GM13977 (cell line): ENCODE measurements at regions not wholly inside any gene's neighbourhood (a gene's known extent, or its start where the extent isn't known, plus 50 kb on each side); places are given as distances from the start of the nearest gene placed in this dataset.

Experiments used
- DNase-seq: peaks from one replicate; pipeline ENCODE4 v3.0.0; 2012; ENCODE audit warnings: low spot score
- in situ Hi-C: fragments of 300-500 bp; cut with MboI; formaldehyde crosslinking; loops from one replicate; pipeline ENCODE4 v1.12.0; 2022; ENCODE audit warnings: low sequenced_read_pairs, low pct_unique_long_range_greater_than_20kb, mixed read lengths, inconsistent platforms; ENCODE audit not compliant: unreplicated experiment
- TF ChIP-seq, protein P1 (sequence below): IDR thresholded peaks from 2 replicates; pipeline ENCODE4 v1.5.1; 2012; ENCODE audit warnings: mild to moderate bottlenecking, control low read depth; ENCODE audit not compliant: insufficient read depth; ENCODE audit errors: extremely low read depth, missing control alignments

DNA sequence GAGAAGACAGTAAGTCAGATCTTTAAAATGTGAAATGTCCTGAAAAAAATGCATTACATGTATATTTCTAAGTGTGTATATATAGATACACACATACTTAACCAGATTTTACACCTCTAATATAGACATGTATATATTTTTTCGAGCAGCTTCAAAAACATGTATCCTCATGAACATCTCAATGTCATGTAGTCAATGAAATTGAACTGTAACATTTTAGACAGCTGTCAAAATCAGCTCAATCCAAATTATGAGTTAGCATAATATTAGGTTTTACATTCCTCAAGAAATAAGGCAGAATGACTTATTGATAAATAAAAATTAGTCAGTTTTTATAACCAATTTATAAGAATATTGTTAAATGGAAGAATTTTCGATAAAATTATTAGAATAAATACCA is 665.7 kb downstream of the BRINP3 start:
- TF ChIP-seq, protein P1, sequence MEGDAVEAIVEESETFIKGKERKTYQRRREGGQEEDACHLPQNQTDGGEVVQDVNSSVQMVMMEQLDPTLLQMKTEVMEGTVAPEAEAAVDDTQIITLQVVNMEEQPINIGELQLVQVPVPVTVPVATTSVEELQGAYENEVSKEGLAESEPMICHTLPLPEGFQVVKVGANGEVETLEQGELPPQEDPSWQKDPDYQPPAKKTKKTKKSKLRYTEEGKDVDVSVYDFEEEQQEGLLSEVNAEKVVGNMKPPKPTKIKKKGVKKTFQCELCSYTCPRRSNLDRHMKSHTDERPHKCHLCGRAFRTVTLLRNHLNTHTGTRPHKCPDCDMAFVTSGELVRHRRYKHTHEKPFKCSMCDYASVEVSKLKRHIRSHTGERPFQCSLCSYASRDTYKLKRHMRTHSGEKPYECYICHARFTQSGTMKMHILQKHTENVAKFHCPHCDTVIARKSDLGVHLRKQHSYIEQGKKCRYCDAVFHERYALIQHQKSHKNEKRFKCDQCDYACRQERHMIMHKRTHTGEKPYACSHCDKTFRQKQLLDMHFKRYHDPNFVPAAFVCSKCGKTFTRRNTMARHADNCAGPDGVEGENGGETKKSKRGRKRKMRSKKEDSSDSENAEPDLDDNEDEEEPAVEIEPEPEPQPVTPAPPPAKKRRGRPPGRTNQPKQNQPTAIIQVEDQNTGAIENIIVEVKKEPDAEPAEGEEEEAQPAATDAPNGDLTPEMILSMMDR, result no peak
- no peak for DNase-seq
- in situ Hi-C loops, result no loop called here

DNA sequence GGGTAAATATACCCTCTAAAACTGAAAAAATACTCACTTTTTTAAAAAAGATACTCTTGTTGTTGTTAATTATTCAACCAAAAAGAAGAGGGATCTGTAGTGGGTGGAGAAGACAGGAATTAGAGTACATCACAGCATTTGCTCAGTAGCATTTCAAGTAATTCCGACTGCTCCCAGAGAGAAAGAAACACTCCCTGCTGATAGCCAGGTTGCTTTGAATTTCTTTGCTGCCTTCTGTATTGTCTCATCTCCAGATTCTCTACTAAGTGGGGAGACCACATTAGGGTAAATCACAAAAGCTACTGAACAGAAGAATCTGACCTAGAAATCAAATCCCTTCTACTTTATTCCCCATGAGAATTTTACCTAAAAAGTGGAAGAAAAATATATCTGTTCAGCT is 661.1 kb downstream of the BRINP3 start:
- in situ Hi-C loops, result no loop called here
- TF ChIP-seq, protein P1, result no peak
- no peak for DNase-seq

DNA sequence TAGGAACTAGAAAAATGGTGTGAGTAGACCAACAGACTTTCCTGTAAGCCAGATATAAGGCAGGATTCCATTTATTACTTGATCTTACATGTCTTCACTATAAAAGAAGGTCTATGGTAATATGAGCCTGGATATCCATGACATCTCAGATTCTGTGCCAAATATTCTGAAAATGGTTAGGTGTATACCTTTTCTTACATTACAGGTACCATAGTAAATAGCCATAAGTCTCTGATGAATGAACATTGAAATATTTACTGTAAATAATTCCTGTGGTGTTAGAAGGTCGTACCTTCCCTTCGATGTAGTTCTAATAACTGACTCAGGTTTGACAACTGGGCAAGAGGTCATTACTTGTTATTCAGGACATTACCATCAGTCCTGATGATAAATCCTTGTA is 657.9 kb downstream of the BRINP3 start:
- in situ Hi-C loops, result no loop called here
- DNase-seq, result no peak
- TF ChIP-seq, protein P1, result no peak

DNA sequence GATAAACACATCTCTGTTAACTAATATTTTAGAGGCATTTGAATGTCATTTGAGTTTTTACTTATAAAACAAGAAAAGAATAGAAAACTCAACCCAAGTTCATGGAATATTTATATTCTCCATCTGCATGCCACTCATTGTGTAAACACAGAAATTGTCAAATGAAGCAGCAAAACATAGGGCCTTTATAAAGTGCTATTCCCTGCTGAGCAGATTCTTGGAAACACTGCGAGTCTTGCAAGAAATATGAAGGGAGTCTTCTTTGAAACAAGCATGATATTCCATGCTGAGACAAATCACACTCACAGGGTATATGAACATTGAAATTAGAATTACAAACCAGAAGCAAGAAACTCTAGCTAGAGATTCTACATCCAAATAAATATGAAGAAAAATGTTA is 655.8 kb downstream of the BRINP3 start:
- TF ChIP-seq, protein P1, result no peak
- DNase-seq, result no peak
- in situ Hi-C loops, result no loop called here

DNA sequence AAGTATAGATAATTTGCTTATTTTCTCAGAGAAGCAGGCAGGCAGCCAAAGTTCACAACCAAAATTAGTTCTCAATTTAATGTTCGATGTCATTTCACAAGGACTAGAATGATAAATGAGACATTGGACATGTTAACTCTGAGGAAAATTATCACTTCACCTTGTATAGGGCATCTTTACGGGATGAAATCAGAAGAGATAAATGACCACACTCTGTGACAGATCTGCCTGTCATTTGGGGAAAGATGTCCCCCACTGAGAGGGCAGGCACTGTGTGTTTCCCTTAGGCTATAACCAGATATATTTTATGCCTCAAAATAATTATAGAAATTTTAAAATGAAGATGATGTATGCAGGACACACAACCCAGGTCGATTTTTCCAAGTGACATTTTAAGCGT is 642.9 kb downstream of the BRINP3 start:
- no peak for DNase-seq
- TF ChIP-seq, protein P1, result no peak
- in situ Hi-C loops, result no loop called here

DNA sequence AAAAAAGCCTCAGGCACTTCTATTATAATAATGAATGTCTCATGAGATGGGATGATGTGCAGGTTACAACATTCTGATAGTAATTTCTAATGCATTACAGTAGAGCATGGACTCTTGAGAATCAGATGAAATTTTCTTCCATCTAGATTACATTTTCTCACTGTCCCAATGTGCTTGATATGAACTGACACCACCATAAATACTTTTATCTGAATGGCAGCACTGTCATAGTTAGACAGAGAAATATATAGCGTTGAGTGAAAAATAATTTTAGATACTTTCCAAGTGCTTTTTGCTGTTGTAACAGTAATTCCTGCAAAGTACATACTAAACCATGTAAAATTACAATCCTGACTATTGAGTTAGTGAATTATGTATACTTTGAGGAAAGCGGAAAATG is 630.1 kb downstream of the BRINP3 start:
- in situ Hi-C loops, result no loop called here
- no peak for DNase-seq
- TF ChIP-seq, protein P1, result no peak

DNA sequence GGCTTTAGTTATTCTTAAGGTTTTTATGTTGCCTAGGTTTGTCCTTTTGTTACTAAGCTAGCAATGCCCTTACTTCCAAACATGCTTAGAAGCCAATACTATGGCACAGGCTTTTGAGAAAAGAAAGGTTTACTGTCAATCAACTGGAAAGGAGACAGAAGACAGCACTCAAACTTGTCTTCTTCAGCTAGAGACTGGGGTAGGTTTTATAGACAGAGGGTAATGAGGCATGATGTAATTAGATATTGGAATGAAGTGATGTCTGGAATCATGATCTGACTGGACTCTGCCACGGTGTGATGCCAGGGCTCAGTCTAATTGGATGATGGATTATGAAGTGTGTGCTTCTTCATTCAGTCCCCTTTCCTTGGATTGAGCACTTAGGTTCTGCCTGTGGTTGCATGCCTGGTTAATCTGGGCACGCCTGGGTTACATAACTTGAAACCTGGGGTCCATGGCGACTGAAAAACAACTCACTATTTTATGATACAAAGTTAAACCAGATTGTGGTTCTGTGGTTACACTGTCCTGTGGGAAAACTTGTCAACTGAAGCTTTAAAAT is 625.8 kb downstream of the BRINP3 start:
- no peak for DNase-seq
- TF ChIP-seq, protein P1, result no peak
- in situ Hi-C loops, result no loop called here
